PC-9 (cell line): ENCODE measurements at regions not wholly inside any gene's neighbourhood (a gene's known extent, or its start where the extent isn't known, plus 50 kb on each side); places are given as distances from the start of the nearest gene placed in this dataset.

Experiments
- BruUV-seq: library from RNA; stranded (reverse); fragments of 400-500 nt; replicated peaks from 2 replicates; lab custom pipeline; 2021; lab: Mats Ljungman, UMichigan
- CTCF ChIA-PET: fragments of 300-600 bp; sonication (Branson Sonifier 250); formaldehyde crosslinking; loops from one replicate; lab custom pipeline; 2022; ENCODE audit warnings: antibody characterized with exemption; lab: Charles Lee
- POLR2A ChIA-PET: fragments of 300-600 bp; sonication (Branson Sonifier 250); formaldehyde crosslinking; loops from one replicate; lab custom pipeline; 2022; ENCODE audit warnings: antibody characterized with exemption; ENCODE audit not compliant: unreplicated experiment; lab: Charles Lee
- DNase-seq, 2 experiments: peaks; one replicate each; pipeline versions ENCODE4 v3.0.0 to v3.0.0-alpha.2; 2015 to 2022; ENCODE audit warnings: mixed read lengths in 1 of 2
- H2AFZ ChIP-seq: fragments of 200-600 bp; sonication (generic); 2 replicates; pipeline ENCODE4 v1.8.1; 2017; ENCODE audit warnings: antibody characterized with exemption
- H3F3A ChIP-seq: fragments of 200-600 bp; sonication (generic); 2 replicates; pipeline ENCODE4 v1.8.1; 2017; ENCODE audit warnings: antibody characterized with exemption, mild to moderate bottlenecking, low read depth; ENCODE audit not compliant: insufficient read depth
- H3K27ac ChIP-seq: fragments of 200-600 bp; sonication (generic); 2 replicates; pipeline ENCODE4 v1.6.1; 2016; ENCODE audit warnings: mixed run types
- H3K27me3 ChIP-seq: fragments of 200-600 bp; sonication (generic); 2 replicates; pipeline ENCODE4 v1.6.1; 2016; ENCODE audit warnings: low read depth, mixed run types; ENCODE audit not compliant: insufficient read depth
- H3K36me3 ChIP-seq: fragments of 200-600 bp; sonication (generic); 2 replicates; pipeline ENCODE4 v1.6.1; 2016; ENCODE audit warnings: low read depth, mixed run types
- H3K4me1 ChIP-seq: fragments of 200-600 bp; sonication (generic); replicated peaks from 2 replicates; pipeline ENCODE4 v1.6.1; 2016; ENCODE audit warnings: mixed run types; ENCODE audit not compliant: insufficient read depth
- H3K4me2 ChIP-seq: fragments of 200-600 bp; sonication (generic); 2 replicates; pipeline ENCODE4 v1.6.1; 2017; ENCODE audit warnings: mixed run types
- H3K4me3 ChIP-seq: fragments of 200-600 bp; sonication (generic); 2 replicates; pipeline ENCODE4 v1.6.1; 2016; ENCODE audit warnings: mixed run types
- H3K79me2 ChIP-seq: fragments of 200-600 bp; sonication (generic); 2 replicates; pipeline ENCODE4 v1.6.1; 2017; ENCODE audit warnings: low read depth, mixed run types
- H3K9me2 ChIP-seq: fragments of 200-600 bp; sonication (generic); 2 replicates; pipeline ENCODE4 v1.8.1; 2017; ENCODE audit warnings: mild to moderate bottlenecking; ENCODE audit not compliant: insufficient read depth
- H3K9me3 ChIP-seq: fragments of 200-600 bp; sonication (generic); 2 replicates; pipeline ENCODE4 v1.8.1; 2016; ENCODE audit warnings: low read depth; ENCODE audit not compliant: insufficient read depth
- H4K20me1 ChIP-seq: fragments of 200-600 bp; sonication (generic); 2 replicates; pipeline ENCODE4 v1.8.1; 2017; ENCODE audit not compliant: insufficient read depth
- EZH2 ChIP-seq: fragments of 200-600 bp; sonication (generic); IDR thresholded peaks from 2 replicates; pipeline ENCODE4 v1.8.0; 2017; ENCODE audit warnings: antibody characterized with exemption, low read depth
- intact Hi-C: fragments of 100-400 bp; cut with micrococcal nuclease; formaldehyde crosslinking; loops from one replicate; pipeline ENCODE4 v1.10.0; 2022; ENCODE audit not compliant: unreplicated experiment
- TF ChIP-seq, protein P1 (sequence below): fragments of 200-600 bp; sonication (generic); conservative IDR thresholded peaks from 2 replicates; pipeline ENCODE4 v1.6.1; 2017; ENCODE audit warnings: mixed run types, antibody characterized with exemption, mild to moderate bottlenecking, moderate library complexity

DNA sequence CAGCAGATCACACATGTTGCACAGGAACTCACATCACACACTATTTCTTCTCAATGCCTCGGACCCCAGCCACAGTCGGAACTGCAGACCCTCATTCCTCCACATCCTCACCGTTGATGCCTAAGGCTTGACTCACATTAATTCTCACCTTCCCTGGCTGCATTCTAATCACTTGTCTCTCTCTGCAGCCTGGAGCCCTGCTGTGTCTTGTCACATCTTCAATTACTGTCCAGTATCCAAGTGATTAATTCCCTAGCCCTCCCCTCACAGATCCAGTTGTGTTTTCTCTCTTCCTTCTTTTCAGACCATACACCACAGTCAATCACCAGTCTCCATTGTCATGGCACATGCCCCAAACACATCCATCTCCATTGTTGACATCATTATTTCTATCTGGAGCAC is 592.4 kb upstream of the IGFBP3 start:
- Histone ChIP-seq H3K9me3 (no peaks in the 10 kb centered on the region; the same call in 1 of the 2 replicates), H2AFZ (no peak overlapping the region), H3F3A (peaks cover 16% of the 10 kb centered on the region), H3K4me1 (peaks cover 29% of the 10 kb centered on the region), H3K27me3 (no peaks in the 10 kb centered on the region), H3K27ac (no peak overlapping the region), H3K4me2 (0 out of 2 replicates have a peak overlapping the region, but pooled peaks have one; percentile 6), H3K79me2 (no peaks in the 10 kb centered on the region), H3K9me2 (no peaks in the 10 kb centered on the region), H3K36me3 (no peaks in the 10 kb centered on the region), H4K20me1 (no peaks in the 10 kb centered on the region), H3K4me3 (no peak overlapping the region)
- BruUV-seq, result no TSS peak
- TF ChIP-seq EZH2, result no peak
- TF ChIP-seq, protein P1, sequence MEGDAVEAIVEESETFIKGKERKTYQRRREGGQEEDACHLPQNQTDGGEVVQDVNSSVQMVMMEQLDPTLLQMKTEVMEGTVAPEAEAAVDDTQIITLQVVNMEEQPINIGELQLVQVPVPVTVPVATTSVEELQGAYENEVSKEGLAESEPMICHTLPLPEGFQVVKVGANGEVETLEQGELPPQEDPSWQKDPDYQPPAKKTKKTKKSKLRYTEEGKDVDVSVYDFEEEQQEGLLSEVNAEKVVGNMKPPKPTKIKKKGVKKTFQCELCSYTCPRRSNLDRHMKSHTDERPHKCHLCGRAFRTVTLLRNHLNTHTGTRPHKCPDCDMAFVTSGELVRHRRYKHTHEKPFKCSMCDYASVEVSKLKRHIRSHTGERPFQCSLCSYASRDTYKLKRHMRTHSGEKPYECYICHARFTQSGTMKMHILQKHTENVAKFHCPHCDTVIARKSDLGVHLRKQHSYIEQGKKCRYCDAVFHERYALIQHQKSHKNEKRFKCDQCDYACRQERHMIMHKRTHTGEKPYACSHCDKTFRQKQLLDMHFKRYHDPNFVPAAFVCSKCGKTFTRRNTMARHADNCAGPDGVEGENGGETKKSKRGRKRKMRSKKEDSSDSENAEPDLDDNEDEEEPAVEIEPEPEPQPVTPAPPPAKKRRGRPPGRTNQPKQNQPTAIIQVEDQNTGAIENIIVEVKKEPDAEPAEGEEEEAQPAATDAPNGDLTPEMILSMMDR, result no peak
- no peak for DNase-seq
- CTCF ChIA-PET, result no interaction called here
- intact Hi-C loops, result no loop called here
- POLR2A ChIA-PET, result no interaction called here

DNA sequence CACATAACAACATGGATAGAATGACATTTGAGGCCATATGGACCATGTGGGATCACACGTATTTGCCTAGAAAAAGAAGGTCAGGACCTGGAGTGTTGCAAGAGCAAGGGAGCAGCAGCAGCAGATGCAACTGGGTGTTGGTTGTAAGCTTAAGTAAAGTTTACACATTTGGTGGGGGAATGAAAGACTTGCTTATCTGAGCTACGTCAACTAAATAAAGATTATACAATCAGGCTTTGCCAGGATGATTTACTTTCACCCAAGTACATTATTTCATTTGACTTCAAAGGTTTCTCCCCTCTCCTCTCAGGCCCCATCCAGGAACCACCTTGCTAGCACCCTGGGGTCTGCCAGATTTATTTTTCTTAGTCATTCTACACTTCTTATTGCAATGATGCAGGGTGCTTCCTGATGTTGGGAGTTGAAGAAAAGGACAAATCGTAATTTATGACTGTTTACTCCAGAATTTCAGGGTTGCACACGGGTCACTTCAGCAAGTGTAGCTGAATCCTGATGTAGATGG is 591.9 kb upstream of the IGFBP3 start:
- Histone ChIP-seq H3K4me2 (peak overlapping the region; percentile 6; the same call in 1 of the 2 replicates), H3K9me3 (no peaks in the 10 kb centered on the region; the same call in 1 of the 2 replicates), H4K20me1 (no peaks in the 10 kb centered on the region), H3K27ac (peak overlapping the region; percentile 33), H3K27me3 (no peaks in the 10 kb centered on the region), H3K79me2 (no peaks in the 10 kb centered on the region), H3K4me1 (peaks cover 29% of the 10 kb centered on the region), H3K9me2 (no peaks in the 10 kb centered on the region), H3F3A (peaks cover 16% of the 10 kb centered on the region), H3K4me3 (no peak overlapping the region), H2AFZ (no peak overlapping the region), H3K36me3 (no peaks in the 10 kb centered on the region)
- ChIA-PET CTCF (no interaction called here), POLR2A (no interaction called here)
- DNase-seq, result peak in 1 of 2 experiments; percentile 94
- no TSS peak for BruUV-seq
- TF ChIP-seq, protein P1, result no peak
- no peak for TF ChIP-seq EZH2
- intact Hi-C loops, result no loop called here

DNA sequence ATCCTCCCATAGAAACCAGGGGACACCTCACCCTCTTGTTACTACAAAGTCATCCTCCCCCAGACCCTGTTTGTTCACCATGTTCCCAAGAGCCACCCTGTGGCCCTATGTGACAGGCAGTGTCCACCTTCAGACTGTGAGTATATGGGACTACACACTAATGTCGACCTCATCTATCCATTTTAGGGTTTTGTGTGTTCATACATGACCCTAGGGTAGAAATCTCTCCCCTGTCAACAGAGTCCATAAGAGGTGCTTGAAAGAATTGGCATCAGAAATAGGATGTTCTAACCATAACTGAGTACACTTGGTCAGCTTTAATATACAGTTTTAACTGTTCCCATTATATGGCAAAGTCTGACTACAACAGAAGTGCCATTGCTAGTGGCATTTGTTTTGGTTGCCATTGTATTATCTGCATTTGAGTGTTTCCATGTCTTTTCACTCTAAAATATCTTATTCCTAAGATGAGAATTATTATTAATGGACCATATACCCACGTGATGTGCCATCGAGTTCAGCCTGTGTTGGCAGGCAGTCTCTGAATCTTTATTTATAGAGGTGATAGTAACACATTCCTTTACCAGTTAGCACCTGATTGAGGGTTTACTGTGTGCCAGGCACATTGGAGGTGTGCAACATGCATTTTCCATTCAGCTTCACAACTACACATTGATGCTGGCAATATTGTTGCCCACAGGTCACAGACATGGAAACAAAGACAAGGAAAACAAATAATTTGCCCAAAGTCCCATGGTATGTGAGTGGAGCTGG is 590.6 kb upstream of the IGFBP3 start:
- H3F3A ChIP-seq, result peaks cover 16% of the 10 kb centered on the region
- DNase-seq, result no peak
- BruUV-seq, result no TSS peak
- CTCF ChIA-PET, result no interaction called here
- no peak overlapping the region; the same call in 1 of the 2 replicates for H3K27ac ChIP-seq
- H3K36me3 ChIP-seq, result no peaks in the 10 kb centered on the region
- intact Hi-C loops, result no loop called here
- peaks cover 29% of the 10 kb centered on the region for H3K4me1 ChIP-seq
- H3K4me3 ChIP-seq, result no peak overlapping the region
- no peak overlapping the region for H3K4me2 ChIP-seq
- POLR2A ChIA-PET, result no interaction called here
- H3K27me3 ChIP-seq, result no peaks in the 10 kb centered on the region
- H3K9me3 ChIP-seq, result peaks cover under 1% of the 10 kb centered on the region
- TF ChIP-seq, protein P1, result no peak
- no peak for TF ChIP-seq EZH2
- H3K79me2 ChIP-seq, result no peaks in the 10 kb centered on the region
- H2AFZ ChIP-seq, result 0 out of 2 replicates have a peak overlapping the region, but pooled peaks have one; percentile 9
- no peaks in the 10 kb centered on the region for H4K20me1 ChIP-seq
- H3K9me2 ChIP-seq, result no peaks in the 10 kb centered on the region
